ENCODE measurements at regions not wholly inside any gene's neighbourhood (a gene's known extent, or its start where the extent isn't known, plus 50 kb on each side); places are given as distances from the start of the nearest gene placed in this dataset.

DNA sequence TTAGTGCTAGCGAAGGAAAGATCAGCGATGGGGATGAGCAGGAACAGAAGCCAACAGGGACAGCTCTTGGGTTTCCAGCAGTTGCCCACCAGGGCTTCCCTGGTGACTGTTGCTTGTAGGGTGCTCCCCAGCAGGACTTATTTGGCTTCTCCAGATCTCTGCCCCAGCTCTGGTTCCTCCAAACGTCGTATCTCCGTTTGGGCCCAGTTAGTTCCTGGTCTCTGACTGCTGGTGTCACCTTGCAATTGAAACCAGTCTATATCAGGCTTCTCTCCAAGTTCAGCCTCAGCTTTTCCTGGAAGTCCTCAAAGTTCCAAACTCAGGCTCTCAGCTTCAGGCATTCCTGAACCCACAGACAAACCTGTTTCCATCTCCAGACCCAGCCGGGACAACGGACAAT lies 70.8 kb upstream of the NXT1 start:
- DNase-seq (ENCODE audit: low read depth in 2 of 2) = no peak

DNA sequence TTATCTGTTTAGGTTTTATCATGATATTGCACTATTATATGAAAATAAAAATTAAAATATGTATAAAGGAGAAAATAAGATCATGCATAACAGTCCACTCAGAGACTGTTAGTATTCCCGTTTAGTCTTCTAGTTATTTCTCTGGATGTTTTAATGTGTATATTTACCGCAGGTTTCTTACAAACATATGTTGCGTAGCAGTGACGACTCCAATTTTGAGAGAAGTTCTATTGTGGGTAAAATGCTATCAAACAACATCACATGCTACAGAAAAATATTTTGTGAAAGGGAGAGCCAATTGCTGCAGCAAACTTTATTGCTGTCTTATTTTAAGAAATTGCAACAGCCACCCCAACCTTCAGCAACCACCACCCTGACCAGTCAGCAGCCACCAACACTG lies 72.4 kb upstream of the NXT1 start:
- DNase-seq (ENCODE audit: low read depth in 2 of 2) = no peak

DNA sequence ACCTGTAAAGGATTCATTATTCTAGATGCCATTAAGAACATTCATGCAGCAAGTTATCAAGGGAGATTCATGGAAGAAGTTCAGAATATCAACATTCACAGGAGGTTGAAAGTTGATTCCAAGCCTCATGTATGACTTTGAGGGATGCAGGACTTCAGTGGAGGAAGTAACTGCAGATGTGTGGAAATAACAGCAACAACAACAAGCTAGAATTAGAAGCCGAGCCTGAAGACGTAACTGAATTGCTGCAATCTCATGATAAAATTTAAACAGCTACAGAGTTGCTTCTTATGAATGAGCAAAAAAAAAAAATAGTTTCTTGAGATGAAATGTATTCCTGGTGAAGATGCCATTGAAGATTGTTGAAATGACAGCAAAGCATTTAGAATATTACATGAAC lies 73.3 kb upstream of the NXT1 start:
- no peak for DNase-seq (ENCODE audit: low read depth in 2 of 2)

DNA sequence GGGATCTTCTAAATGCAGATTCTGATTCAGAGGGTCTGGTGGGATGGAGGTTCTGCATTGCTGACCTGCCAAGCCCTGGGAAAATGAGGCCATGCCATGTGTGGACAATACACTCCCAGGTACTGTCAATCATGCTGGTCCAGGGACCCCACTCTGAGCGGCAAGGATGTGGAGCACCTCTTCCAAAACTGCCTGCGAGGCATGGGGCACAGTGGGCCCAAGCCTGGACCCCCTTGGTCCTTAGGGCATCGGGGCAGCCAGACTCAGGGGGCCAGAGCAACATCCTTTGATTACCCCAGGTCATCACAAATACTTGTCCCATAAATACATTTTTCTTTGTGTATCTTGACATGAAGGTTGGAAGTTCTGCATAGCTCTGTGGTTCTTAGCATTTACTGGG lies 76.8 kb upstream of the NXT1 start:
- no peak for DNase-seq (ENCODE audit: low read depth in 2 of 2)

DNA sequence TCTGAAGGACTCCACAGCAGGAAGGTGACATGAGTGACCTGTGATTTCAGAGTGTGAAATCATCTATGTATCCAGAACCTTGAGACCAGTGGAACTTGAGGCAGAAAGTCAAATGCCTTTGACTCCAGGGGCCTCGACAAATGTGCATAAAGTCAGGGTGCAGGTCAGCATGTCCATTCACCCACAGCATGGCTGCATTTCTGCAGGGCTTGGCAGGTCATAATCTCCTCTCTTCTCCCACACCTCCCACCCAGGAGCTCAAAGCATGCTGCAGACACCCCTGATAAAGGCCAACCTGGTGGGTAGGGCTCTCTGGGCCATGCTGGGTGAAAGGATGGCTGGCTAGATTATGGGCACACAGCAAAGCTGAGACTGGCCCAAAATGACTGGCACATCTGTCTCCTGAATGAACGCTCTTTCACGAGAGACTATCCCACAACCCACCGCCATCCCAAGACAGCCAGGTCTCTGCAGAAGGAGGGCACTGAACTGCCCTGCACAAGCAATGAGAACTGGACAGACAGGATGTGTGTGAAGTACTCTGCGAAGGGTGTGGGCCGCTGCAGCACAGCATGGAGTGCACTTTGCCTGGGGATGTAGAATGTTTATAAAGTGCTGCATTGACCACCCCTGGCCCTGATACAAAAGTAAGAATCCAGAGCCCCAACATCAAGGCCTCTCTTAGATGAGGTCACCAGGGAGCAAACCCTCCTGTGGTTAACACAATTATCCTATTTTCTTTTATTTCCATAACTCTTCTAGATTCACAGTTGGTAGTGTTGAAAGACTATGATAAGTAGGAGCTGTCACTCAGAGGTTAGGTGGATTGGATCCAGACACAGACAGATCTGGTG lies 78.2 kb upstream of the NXT1 start:
- no peak for DNase-seq (ENCODE audit: low read depth in 2 of 2)

DNA sequence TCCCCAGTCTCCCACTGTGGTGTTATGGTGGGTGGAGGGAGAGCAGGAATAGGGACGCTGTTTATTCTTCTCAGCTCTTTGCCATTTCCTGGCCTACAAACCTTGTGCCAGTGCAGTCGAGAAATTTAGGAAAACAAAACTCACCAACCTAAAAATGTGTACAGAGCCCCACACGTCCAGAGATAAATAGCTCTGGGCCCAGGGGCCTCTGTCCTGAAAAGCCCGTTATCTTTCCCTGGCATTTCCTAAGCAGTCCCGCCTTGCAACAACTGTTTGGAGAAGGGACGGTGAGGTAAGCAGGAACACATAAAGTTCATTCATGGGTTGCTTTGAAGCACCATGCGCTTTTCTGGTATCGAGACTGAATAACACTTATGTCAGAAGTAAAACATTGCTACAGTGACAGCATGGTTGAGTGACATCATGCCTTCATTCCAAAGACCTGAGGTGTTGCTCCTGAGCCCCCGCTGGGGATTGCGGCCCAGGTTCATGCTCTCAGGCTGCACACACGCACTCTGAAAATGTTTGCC lies 80.1 kb upstream of the NXT1 start:
- DNase-seq (ENCODE audit: low read depth in 2 of 2) = peak; percentile 36 to 69

DNA sequence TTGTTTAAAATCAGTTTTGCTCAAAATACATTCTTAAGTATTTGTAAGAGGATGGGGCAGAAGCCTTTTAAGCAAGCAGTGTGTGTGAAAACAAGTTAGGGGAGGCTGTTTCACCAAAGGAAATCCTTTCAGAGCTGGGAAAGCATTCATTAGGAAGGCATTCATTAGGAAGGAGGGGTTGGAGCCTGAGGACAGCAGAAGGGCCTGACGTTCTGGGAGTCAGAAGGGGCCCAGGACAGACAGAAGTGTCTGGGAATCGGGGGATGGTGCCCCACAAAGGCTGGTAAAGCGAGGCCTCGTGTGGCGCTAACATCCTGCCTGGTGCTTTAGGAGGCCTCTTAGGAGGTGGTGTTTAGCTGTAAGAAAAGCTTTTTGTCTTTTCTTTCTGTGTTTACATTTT lies 80.6 kb upstream of the NXT1 start:
- DNase-seq (ENCODE audit: low read depth in 2 of 2) = peak; percentile 17 to 66

DNA sequence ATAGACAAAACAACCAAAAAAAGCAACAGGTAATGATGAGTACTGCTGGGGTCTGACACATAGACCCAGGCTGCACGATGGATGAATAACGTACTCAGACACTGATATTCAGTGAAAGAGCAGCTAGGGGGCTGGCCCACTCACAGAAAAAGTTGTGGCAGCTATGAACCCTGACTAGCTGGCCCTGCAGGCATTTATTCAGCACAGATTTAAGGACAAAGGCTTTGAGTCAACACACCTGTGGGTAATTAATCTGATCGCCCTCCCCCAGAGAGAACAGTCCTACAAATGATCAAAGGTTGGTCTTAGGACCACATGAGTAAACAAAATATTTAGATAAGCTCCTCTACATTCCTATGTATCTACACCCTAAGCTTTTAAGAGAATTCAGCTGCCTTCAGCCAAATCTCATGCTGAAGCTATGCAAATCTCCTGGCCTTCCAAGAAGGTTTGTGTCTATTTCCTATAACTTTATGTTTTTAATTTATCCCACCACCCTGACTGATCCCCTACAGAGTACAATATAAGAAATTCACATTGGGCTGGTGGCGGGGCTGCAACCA lies 81.7 kb upstream of the NXT1 start:
- no peak for DNase-seq (ENCODE audit: low read depth in 2 of 2)

DNA sequence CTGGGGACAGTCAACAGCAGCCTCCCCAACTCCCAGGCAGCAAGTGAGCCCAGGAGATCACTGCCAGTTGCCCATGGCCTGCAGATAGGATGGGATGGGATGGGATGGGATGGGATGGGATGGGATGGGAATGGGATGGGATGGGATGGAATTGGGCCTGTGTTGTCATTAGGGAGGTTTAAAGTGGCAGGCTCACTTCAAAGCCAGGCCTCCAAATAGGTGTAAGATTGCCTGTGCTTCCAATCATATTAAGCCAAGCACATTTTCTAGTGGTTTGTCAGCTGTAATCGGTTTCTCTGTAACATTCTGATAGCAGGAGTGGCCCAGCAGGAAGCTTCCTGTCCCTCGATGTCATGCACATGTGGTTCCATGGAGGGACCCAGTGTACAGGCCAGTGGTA lies 82.7 kb upstream of the NXT1 start:
- no peak for DNase-seq (ENCODE audit: low read depth in 2 of 2)

DNA sequence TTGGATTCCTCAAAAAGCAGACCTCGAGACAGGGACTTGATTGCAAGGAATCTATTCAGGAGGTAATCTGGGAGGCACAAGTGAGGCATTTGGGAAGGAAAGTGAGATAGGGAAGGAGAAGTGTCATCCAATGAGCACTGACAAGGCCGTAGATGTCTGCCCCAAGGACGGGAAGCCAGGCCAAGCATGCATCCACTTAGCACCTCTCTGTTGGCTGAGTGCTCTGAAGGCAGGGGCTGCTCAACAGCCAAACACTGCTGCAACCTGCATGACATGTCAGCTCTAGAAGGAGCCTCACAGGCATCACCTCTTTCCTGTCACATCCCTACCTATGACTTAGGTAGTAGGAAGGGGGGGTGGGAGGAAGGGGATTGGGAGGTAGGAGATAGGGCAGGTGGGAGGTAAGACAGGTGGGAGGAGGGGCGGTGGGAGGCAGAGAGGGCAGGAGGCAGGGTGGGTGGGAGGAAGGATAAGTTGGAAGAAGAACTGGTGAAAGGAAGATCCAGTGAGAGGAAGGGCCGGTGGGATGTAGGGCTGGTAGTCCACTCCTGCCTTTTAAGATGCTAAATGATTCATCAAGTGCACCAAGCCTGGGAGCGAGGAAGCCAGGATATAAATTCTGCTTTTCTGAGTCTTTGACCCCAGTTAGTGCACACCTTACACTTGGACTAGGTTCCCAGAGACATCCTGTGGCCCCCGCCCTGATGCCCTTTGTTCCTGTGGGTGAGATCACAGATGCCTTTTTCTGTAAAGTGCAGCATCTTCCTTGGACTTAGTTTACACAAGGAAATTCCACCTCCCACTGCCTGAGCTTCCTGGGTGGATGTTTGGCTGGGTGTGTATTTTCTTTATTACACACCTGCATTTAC lies 83.8 kb upstream of the NXT1 start:
- no peak for DNase-seq (ENCODE audit: low read depth in 2 of 2)

DNA sequence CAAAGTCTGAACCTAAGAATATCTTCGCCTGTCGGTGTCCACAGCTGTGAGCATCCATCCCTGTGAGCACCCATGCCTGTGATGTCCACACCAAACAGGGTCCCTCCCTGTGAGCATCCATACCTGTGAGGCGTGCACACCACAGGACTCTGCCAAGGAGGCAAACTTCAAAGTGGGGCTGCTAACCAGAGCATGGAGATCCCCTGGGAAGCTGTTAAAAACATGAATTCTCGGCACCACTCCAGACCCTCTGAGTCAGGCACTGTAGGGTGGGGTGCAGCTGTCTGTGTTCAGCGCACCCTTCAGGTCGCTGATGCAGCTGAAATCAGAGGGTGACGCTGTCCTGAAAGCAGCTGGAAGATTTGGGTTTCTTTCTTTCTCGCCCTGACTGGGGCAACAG lies 85.4 kb upstream of the NXT1 start:
- DNase-seq (ENCODE audit: low read depth in 2 of 2) = no peak

DNA sequence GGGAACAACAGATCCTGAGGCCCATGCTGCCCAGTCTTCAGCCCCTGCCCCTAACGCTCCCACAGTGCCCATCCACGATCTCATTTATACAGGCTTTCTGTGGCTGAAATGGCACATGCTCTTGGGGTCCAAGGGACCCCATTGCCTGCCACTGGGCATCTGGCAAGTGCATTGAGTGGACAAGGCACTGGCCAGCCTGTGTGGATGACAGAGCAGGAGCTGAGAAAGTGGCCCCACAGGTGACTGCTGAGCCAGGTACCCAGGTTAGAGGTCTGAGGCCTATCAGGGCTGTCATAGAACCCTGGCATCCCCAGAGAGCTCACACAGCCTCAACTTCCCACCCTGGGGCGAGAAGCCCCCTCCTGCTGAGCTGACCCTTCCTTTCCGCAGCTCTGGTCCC lies 86.0 kb upstream of the NXT1 start:
- DNase-seq (ENCODE audit: low read depth in 2 of 2) = no peak

DNA sequence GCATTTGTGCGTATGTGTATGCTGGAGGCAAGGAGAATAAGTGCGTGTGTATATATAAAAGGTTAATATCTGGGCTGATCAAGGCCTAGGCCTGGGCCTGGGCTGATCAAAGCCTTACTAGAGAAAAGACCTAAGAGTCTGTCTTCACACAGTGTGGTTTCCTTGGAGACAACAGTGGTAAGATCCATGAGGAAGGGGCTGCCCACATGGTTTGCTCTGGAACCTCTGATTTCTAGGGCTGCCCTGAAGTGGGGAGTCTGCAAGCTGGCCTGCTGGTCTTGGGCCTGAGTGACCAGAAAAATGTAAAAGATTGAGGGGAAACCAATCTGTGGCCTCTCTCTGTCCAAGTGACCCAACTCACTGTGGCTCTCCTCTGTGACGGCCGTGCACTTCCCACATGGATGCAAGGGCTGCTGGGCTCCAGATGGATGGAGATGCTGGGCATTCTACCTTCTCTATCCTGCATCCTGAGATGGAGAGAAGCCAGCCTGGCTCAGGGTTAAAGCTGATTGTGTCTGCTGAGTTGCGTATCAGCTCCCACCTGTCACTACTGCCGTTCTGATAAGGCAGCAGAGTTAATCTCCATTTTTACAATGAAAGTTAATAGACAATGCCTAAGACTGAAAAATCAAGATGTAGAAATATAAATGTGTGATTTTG lies 90.3 kb upstream of the NXT1 start:
- DNase-seq (ENCODE audit: low read depth in 2 of 2) = no peak

DNA sequence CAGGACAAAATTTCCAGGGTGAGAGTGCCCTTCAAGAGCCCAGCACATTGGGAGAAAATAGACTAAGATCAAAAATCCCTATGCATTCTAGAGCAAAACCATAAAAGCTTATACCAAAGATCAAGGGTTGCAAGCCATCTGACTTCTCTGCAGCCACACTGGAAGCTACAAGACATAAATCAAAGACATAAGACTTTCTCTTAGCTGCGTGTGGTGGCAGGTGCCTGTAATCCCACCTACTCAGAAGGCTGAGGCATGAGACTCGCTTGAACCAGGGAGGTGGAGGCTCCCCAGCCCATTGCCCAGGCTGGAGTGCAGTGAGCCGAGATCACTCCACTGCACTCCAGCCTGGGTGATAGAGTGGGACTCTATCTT lies 91.9 kb upstream of the NXT1 start:
- DNase-seq (ENCODE audit: low read depth in 2 of 2) = no peak

DNA sequence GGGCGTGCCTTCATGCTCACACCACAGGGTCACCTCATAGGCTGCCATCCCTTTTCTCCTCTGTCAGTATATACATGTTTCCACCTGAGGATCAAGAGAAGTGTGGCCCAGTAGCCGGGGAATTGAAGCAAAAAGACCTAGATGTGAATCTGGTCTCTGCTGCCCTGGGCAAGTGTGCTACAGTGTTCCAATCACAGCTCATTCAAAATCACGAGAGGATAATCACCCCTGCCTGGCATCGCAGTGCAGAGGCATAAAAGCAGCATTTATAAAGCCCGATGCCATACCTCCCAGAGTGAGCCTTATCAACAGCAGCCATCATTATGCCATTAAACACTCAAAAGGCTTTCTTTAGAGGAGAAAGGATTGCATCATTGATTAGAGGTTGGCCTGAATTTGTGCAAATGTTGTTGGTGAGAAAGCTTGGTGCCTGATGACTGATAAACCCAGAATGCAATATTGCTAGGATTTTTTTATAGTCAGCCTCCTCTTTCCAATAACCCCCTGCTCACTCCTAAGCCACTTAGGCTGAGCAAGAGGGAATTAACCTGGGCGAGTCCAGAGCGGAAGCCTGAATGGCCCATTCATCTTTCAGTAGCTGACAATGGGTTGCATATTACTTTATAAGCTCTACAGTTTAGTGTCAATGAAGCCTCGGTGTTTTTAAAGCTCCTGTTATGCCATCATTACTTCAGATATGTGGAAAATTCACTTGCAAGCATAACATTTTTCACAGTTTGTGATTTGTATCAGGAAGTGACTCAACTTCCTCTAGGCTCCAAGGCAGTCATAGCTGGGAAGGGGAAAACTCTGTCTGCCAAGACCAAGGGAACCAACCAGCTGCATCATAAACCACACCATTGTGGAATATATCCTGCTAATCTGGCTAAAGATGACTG lies 92.5 kb upstream of the NXT1 start:
- peak; percentile 96 to 98 for DNase-seq (ENCODE audit: low read depth in 2 of 2)

DNA sequence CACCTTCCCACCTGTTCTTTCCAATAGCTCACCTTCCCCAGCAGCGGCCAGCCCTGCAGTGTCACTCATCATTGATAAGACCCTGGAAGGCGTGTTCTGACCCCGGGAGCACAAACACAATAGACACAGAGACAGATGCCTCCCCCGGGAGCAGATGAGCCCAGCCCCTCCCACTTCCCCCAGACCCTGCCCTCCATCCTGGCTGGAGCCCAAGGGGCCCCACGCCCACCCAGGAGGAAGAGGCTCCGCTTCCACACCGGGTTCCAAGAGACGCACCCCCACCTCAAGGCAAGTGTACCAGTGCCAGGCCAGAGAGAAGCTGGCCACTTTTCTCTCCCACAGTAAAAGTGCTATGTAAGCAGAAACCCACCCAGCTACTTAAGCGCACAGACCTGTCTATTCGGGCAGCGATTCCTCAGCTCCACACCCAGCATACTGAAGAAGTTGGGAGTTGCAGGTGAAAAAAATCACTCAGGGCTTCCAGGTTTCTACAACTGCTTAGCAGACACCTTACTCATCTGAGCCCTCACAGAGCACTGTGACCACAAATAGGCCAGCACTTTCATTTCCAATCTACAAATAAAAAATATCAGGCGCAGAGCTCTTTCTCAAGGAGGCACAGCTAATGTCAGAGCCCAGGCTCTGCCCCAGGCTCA lies 93.4 kb upstream of the NXT1 start:
- DNase-seq (ENCODE audit: low read depth in 2 of 2) = peak; percentile 28 to 43

DNA sequence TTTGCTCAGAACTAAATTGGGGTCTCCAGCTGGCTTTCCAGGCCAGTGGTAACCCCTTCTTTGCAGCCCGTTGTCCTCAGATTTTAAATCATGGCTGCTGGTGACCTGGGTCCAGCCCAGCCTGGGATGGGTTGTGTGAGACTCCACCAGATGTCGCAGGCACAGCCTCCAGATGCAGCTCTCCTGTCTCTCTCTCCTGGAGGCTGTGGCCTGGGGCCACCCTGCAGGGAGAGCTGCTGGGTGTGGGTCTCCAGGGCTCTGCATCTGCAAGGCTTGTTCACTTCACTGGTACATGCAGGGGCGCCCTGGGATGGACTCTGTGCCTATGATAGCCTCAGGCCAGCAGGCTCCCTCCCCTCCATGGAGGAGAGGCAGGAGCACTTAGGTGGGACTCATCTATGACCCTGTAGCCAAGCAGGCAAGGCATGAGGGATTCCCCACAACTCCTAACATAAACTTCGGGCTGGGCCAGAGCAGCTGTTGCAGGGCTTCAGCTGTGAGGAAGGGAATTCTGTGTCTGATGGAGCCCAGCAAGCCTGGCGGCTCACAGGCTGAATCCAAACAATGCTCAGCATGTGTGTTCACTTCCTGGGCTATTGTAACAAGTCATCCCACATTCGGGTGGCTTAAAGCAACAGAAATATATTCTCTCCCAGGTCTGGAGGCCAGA lies 94.7 kb upstream of the NXT1 start:
- DNase-seq (ENCODE audit: low read depth in 2 of 2) = peak; percentile 35 to 76

DNA sequence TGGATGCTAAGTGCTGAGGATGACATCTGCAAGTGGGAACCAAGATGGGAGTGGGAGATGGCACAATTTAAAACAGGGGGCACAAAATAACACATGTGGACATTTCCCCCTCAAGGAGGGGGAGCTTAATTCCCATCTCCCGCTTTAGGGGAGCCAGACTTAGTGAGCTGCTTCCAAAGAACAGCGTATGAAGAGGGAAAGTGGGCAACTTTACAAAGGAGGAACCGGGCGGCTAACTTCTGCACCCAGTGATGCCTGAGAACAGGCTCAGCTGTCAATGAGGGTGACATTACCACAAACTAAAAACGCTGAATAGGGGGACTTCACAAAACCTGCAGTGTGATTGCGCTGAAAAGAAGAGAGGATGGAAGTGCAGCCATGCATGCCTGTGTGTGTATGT lies 95.5 kb upstream of the NXT1 start:
- DNase-seq (ENCODE audit: low read depth in 2 of 2) = no peak

DNA sequence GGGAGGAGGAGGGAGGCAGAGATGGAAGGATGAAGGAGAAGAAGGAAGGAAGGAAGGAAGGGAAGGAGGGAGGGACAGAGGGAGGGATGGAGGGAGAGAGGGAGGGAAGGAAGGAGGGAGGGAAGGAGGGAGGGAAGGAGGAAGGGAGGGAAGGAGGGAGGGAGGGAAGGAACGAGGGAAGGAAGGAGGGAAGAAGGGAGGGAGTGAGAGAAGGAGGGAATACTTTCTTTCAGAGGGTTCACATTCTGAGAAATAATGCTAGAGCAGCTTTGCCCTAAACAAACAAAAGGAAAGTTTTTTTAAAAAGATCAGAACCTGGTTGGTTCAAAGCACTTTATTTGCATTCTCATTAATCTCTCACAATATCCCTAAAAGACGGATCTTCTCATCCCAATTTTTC lies 96.1 kb upstream of the NXT1 start:
- DNase-seq (ENCODE audit: low read depth in 2 of 2) = no peak

DNA sequence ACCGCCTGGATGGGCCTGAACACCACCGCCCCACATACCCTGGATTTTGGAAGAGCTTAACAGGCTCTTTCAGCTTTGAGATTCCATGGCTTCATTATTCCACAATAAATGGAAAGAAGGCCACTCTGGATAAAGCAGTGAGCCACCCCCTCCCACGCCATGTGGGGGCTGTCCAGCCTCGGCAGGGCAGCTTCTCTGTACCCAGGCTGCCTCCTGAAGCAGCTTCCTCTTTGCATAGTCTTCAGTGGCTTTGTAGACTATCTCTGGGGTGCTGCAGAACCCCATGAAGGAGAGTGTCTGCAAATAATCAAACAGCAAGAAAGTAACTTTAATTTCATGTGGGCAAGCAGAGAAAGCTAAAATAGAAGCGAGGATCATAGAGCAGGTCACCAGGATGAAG lies 96.6 kb upstream of the NXT1 start:
- DNase-seq (ENCODE audit: low read depth in 2 of 2) = no peak
